GM12878 (cell line): ENCODE measurements at regions not wholly inside any gene's neighbourhood (a gene's known extent, or its start where the extent isn't known, plus 50 kb on each side); places are given as distances from the start of the nearest gene placed in this dataset.

Source experiments
- ATAC-seq: fragments of 200-7000 bp; cut with Tn5 transposase; 3 replicates; pipeline ENCODE4 v1.9.1; 2020; ENCODE audit warnings: mild to moderate bottlenecking, moderate library complexity
- BruUV-seq: library from RNA; stranded (reverse); fragments of 400-500 nt; replicated peaks from 2 replicates; lab custom pipeline; 2021; lab: Mats Ljungman, UMichigan
- CTCF ChIA-PET: fragments of 300-600 bp; sonication (Branson Sonifier 250); formaldehyde crosslinking; extraction: SDS; loops from one replicate; lab custom pipeline; 2021; ENCODE audit warnings: inconsistent platforms; lab: Yijun Ruan, JAX
- POLR2A ChIA-PET: fragments of 350-600 bp; formaldehyde crosslinking; extraction: SDS; loops from one replicate; lab custom pipeline; 2021; ENCODE audit warnings: inconsistent platforms; lab: Charles Lee
- RAD21 ChIA-PET: fragments of 300-600 bp; sonication (Branson Sonifier 250); formaldehyde crosslinking; loops from one replicate; lab custom pipeline; 2023; ENCODE audit warnings: antibody characterized with exemption; ENCODE audit not compliant: unreplicated experiment; lab: Charles Lee
- SMC1A ChIA-PET: fragments of 300-600 bp; sonication (Branson Sonifier 250); formaldehyde crosslinking; loops from one replicate; lab custom pipeline; 2023; ENCODE audit not compliant: unreplicated experiment, uncharacterized antibody; lab: Charles Lee
- DNase-seq: peaks from one replicate; pipeline ENCODE4 v3.0.0-alpha.2; 2011; ENCODE audit warnings: low read depth, low spot score
- FAIRE-seq: peaks from 3 replicates; lab custom pipeline; 2011; peaks lifted over from hg19 to GRCh38; lab: Jason Lieb, UNC
- H2AFZ ChIP-seq: 2 replicates; pipeline ENCODE4 v1.6.0; 2011; ENCODE audit warnings: low read depth, low read length, control low read depth; ENCODE audit not compliant: control insufficient read depth
- H3K27ac ChIP-seq: 2 replicates; pipeline ENCODE4 v1.5.1; 2011; ENCODE audit warnings: control low read depth; ENCODE audit not compliant: control insufficient read depth, insufficient read depth
- H3K27me3 ChIP-seq, 2 experiments: replicated peaks in 1 of 2; 2 replicates each; pipeline versions ENCODE4 v1.6.0 to v1.6.1; 2011; ENCODE audit warnings: low read length in 1 of 2; ENCODE audit not compliant: control insufficient read depth in 2 of 2, insufficient read depth in 2 of 2
- H3K36me3 ChIP-seq, 2 experiments: 2 replicates each; pipeline ENCODE4 v1.5.1; 2011; ENCODE audit warnings: low read length in 1 of 2; ENCODE audit not compliant: control insufficient read depth in 2 of 2, insufficient read depth in 2 of 2
- H3K4me1 ChIP-seq: 2 replicates; pipeline ENCODE4 v1.6.1; 2011; ENCODE audit warnings: mild to moderate bottlenecking, low read length, moderate library complexity, mixed read lengths; ENCODE audit not compliant: control insufficient read depth, insufficient read depth
- H3K4me2 ChIP-seq: 2 replicates; pipeline ENCODE4 v1.6.0; 2011; ENCODE audit warnings: control low read depth; ENCODE audit not compliant: control insufficient read depth, insufficient read depth
- H3K4me3 ChIP-seq: fragments of 200-600 bp; sonication (generic); 2 replicates; pipeline ENCODE4 v1.5.1; 2016
- H3K79me2 ChIP-seq: 2 replicates; pipeline ENCODE4 v1.6.0; 2011; ENCODE audit warnings: low read length; ENCODE audit not compliant: control insufficient read depth, insufficient read depth
- H3K9ac ChIP-seq: 2 replicates; pipeline ENCODE4 v1.8.0; 2011; ENCODE audit warnings: low read length, control low read depth, mixed read lengths; ENCODE audit not compliant: control insufficient read depth, insufficient read depth
- H3K9me3 ChIP-seq: replicated peaks from 3 replicates; pipeline ENCODE4 v1.5.1; 2011; ENCODE audit warnings: mild to moderate bottlenecking, low read length; ENCODE audit not compliant: control insufficient read depth, insufficient read depth
- H4K20me1 ChIP-seq: 2 replicates; pipeline ENCODE4 v1.6.0; 2011; ENCODE audit not compliant: control insufficient read depth, insufficient read depth
- ASH2L ChIP-seq: fragments of 300-600, 200-600 bp; sonication (generic); IDR thresholded peaks from 2 replicates; pipeline ENCODE4 v1.6.1; 2017; ENCODE audit warnings: low read depth, mild to moderate bottlenecking, borderline replicate concordance
- BRCA1 ChIP-seq: IDR thresholded peaks from 2 replicates; pipeline ENCODE4 v1.6.1; 2011; ENCODE audit warnings: low read depth, low read length, improper control_type of control experiment
- CBX5 ChIP-seq: sonication (generic); IDR thresholded peaks from 2 replicates; pipeline ENCODE4 v1.6.1; 2016; ENCODE audit warnings: low read depth, moderate library complexity, mild to moderate bottlenecking, inconsistent platforms
- IRF4 ChIP-seq: IDR thresholded peaks from 2 replicates; pipeline ENCODE4 v1.6.1; 2011; ENCODE audit warnings: low read depth, low read length
- PBX3 ChIP-seq: IDR thresholded peaks from 2 replicates; pipeline ENCODE4 v1.6.1; 2011; ENCODE audit warnings: mild to moderate bottlenecking, low read depth, low read length, moderate library complexity; ENCODE audit not compliant: insufficient replicate concordance
- RBBP5 ChIP-seq: fragments of 200-600 bp; sonication (generic); conservative IDR thresholded peaks from 2 replicates; pipeline ENCODE4 v1.6.1; 2016
- SIN3A ChIP-seq: IDR thresholded peaks from 2 replicates; pipeline ENCODE4 v1.6.1; 2012; ENCODE audit warnings: low read depth, low read length, improper control_type of control experiment
- WGBS: methylation state at CpG from one replicate; pipeline ENCODE4 v1.1.6; 2016; ENCODE audit warnings: low lambda C conversion rate; ENCODE audit not compliant: insufficient replicate concordance, insufficient coverage; ENCODE audit errors: missing lambda C conversion rate; 5-methylcytosine and 5-hydroxymethylcytosine counted together
- in situ Hi-C: fragments of 300-500 bp; cut with MboI; formaldehyde crosslinking; loops from 9 replicates; pipeline ENCODE4 v1.14.3; 2018; ENCODE audit warnings: mixed read lengths
- intact Hi-C: fragments of 100-400 bp; cut with micrococcal nuclease; formaldehyde crosslinking; loops from one replicate; pipeline ENCODE4 v1.14.2; 2022; ENCODE audit not compliant: unreplicated experiment
- TF ChIP-seq, protein P1 (sequence below): fragments of 150-350 bp; IDR thresholded peaks from 2 replicates; pipeline ENCODE4 v1.6.1; 2014; ENCODE audit warnings: mild to moderate bottlenecking, low read depth, low read length
- TF ChIP-seq, protein P2 (sequence below): fragments of 450-650 bp; formaldehyde crosslinking; IDR thresholded peaks from 2 replicates; pipeline ENCODE4 v1.4.0; 2020; ENCODE audit warnings: mild to moderate bottlenecking, moderate library complexity
- TF ChIP-seq, protein P3 (sequence below): IDR thresholded peaks from 2 replicates; pipeline ENCODE4 v1.6.1; 2012; ENCODE audit warnings: mild to moderate bottlenecking, low read depth, low read length

DNA sequence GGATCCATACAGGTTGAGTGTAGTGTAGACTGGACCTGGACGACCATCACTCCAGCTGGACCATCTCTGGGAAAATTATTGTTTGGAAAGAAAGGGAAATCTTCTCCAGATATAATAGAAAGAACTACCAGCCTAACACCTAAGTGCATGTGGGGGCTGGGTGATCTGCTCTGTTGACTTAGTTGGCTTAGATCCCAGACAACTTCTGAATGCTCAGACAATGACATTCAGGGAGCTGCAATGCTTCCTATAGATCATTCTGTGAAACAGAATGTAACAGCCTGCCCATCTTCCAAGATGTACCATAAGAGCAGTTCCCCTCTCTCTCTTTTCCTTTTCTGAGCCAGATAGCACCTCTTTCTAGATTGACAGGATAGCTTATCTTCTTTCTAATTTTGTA, 572.8 kb upstream of the STXBP6 start:
- RAD21 ChIA-PET, result no interaction called here
- POLR2A ChIA-PET, result no interaction called here
- CTCF ChIA-PET, result no interaction called here
- Histone ChIP-seq H3K27ac (no peak overlapping the region), H3K79me2 (no peaks in the 10 kb centered on the region), H3K4me2 (no peak overlapping the region), H3K9me3 (no peaks in the 10 kb centered on the region), H3K36me3 (no peaks in the 10 kb centered on the region), H3K27me3 (no peaks in the 10 kb centered on the region), H4K20me1 (no peaks in the 10 kb centered on the region), H3K4me3 (no peak overlapping the region), H3K9ac (no peak overlapping the region), H2AFZ (no peak overlapping the region), H3K4me1 (no peaks in the 10 kb centered on the region)
- no TSS peak for BruUV-seq
- in situ Hi-C loops (no loop called here), intact Hi-C loops (no loop called here)
- TF ChIP-seq, protein P1, sequence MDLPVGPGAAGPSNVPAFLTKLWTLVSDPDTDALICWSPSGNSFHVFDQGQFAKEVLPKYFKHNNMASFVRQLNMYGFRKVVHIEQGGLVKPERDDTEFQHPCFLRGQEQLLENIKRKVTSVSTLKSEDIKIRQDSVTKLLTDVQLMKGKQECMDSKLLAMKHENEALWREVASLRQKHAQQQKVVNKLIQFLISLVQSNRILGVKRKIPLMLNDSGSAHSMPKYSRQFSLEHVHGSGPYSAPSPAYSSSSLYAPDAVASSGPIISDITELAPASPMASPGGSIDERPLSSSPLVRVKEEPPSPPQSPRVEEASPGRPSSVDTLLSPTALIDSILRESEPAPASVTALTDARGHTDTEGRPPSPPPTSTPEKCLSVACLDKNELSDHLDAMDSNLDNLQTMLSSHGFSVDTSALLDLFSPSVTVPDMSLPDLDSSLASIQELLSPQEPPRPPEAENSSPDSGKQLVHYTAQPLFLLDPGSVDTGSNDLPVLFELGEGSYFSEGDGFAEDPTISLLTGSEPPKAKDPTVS, result no peak
- TF ChIP-seq BRCA1, result no peak
- no peak for TF ChIP-seq CBX5
- TF ChIP-seq SIN3A, result no peak
- no peak for TF ChIP-seq IRF4
- no peak for TF ChIP-seq PBX3
- TF ChIP-seq, protein P2, sequence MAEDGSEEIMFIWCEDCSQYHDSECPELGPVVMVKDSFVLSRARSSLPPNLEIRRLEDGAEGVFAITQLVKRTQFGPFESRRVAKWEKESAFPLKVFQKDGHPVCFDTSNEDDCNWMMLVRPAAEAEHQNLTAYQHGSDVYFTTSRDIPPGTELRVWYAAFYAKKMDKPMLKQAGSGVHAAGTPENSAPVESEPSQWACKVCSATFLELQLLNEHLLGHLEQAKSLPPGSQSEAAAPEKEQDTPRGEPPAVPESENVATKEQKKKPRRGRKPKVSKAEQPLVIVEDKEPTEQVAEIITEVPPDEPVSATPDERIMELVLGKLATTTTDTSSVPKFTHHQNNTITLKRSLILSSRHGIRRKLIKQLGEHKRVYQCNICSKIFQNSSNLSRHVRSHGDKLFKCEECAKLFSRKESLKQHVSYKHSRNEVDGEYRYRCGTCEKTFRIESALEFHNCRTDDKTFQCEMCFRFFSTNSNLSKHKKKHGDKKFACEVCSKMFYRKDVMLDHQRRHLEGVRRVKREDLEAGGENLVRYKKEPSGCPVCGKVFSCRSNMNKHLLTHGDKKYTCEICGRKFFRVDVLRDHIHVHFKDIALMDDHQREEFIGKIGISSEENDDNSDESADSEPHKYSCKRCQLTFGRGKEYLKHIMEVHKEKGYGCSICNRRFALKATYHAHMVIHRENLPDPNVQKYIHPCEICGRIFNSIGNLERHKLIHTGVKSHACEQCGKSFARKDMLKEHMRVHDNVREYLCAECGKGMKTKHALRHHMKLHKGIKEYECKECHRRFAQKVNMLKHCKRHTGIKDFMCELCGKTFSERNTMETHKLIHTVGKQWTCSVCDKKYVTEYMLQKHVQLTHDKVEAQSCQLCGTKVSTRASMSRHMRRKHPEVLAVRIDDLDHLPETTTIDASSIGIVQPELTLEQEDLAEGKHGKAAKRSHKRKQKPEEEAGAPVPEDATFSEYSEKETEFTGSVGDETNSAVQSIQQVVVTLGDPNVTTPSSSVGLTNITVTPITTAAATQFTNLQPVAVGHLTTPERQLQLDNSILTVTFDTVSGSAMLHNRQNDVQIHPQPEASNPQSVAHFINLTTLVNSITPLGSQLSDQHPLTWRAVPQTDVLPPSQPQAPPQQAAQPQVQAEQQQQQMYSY (CRISPR knock-in tag), result no peak
- TF ChIP-seq, protein P3, sequence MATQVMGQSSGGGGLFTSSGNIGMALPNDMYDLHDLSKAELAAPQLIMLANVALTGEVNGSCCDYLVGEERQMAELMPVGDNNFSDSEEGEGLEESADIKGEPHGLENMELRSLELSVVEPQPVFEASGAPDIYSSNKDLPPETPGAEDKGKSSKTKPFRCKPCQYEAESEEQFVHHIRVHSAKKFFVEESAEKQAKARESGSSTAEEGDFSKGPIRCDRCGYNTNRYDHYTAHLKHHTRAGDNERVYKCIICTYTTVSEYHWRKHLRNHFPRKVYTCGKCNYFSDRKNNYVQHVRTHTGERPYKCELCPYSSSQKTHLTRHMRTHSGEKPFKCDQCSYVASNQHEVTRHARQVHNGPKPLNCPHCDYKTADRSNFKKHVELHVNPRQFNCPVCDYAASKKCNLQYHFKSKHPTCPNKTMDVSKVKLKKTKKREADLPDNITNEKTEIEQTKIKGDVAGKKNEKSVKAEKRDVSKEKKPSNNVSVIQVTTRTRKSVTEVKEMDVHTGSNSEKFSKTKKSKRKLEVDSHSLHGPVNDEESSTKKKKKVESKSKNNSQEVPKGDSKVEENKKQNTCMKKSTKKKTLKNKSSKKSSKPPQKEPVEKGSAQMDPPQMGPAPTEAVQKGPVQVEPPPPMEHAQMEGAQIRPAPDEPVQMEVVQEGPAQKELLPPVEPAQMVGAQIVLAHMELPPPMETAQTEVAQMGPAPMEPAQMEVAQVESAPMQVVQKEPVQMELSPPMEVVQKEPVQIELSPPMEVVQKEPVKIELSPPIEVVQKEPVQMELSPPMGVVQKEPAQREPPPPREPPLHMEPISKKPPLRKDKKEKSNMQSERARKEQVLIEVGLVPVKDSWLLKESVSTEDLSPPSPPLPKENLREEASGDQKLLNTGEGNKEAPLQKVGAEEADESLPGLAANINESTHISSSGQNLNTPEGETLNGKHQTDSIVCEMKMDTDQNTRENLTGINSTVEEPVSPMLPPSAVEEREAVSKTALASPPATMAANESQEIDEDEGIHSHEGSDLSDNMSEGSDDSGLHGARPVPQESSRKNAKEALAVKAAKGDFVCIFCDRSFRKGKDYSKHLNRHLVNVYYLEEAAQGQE, result no peak
- TF ChIP-seq RBBP5, result no peak
- TF ChIP-seq ASH2L, result no peak
- ATAC-seq (no peak), FAIRE-seq (no peak), DNase-seq (no peak)
- SMC1A ChIA-PET, result no interaction called here
- 0% methylated on average over 1 of the region's 1 CpG for WGBS
